ENCODE measurements at regions not wholly inside any gene's neighbourhood (a gene's known extent, or its start where the extent isn't known, plus 50 kb on each side); places are given as distances from the start of the nearest gene placed in this dataset.

GRCh38 chr6:147724454-147724853, 216.0 kb downstream of the SAMD5 start:
- TF ChIP-seq, protein P1, sequence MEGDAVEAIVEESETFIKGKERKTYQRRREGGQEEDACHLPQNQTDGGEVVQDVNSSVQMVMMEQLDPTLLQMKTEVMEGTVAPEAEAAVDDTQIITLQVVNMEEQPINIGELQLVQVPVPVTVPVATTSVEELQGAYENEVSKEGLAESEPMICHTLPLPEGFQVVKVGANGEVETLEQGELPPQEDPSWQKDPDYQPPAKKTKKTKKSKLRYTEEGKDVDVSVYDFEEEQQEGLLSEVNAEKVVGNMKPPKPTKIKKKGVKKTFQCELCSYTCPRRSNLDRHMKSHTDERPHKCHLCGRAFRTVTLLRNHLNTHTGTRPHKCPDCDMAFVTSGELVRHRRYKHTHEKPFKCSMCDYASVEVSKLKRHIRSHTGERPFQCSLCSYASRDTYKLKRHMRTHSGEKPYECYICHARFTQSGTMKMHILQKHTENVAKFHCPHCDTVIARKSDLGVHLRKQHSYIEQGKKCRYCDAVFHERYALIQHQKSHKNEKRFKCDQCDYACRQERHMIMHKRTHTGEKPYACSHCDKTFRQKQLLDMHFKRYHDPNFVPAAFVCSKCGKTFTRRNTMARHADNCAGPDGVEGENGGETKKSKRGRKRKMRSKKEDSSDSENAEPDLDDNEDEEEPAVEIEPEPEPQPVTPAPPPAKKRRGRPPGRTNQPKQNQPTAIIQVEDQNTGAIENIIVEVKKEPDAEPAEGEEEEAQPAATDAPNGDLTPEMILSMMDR (conservative IDR thresholded peaks at IDR 0.05 in 1 of 2, IDR thresholded peaks at IDR 0.05 in 1 of 2; ENCODE audit: extremely low read depth in 1 of 2, insufficient read depth in 1 of 2, low read depth in 1 of 2, low read length in 2 of 2) = no peak
- no peak for TF ChIP-seq EZH2 (IDR thresholded peaks at IDR 0.05; ENCODE audit: borderline replicate concordance, low read length)

Data from mammary epithelial cell (primary cell).